Astrocyte (in vitro differentiated cells and primary cell): ENCODE measurements at regions not wholly inside any gene's neighbourhood (a gene's known extent, or its start where the extent isn't known, plus 50 kb on each side); places are given as distances from the start of the nearest gene placed in this dataset.

ENCODE experiments used
- DNase-seq: peaks from one replicate; pipeline ENCODE4 v3.0.0-alpha.2; 2010; ENCODE audit warnings: low read depth
- FAIRE-seq: peaks from 2 replicates; lab custom pipeline; 2011; peaks lifted over from hg19 to GRCh38; lab: Jason Lieb, UNC
- H2AFZ ChIP-seq: 2 replicates; pipeline ENCODE4 v1.6.0; 2012; ENCODE audit warnings: low read depth, low read length, inconsistent platforms
- H3K27ac ChIP-seq: 2 replicates; pipeline ENCODE4 v1.5.1; 2011; ENCODE audit warnings: low read depth, low read length, inconsistent platforms
- H3K27me3 ChIP-seq: 2 replicates; pipeline ENCODE4 v1.6.0; 2011; ENCODE audit warnings: low read length, inconsistent platforms; ENCODE audit not compliant: insufficient read depth
- H3K36me3 ChIP-seq: 2 replicates; pipeline ENCODE4 v1.5.1; 2011; ENCODE audit warnings: low read length, inconsistent platforms; ENCODE audit not compliant: insufficient read depth
- H3K4me1 ChIP-seq: 2 replicates; pipeline ENCODE4 v1.5.1; 2011; ENCODE audit warnings: low read length, inconsistent platforms; ENCODE audit not compliant: insufficient read depth
- H3K4me2 ChIP-seq: 2 replicates; pipeline ENCODE4 v1.6.0; 2012; ENCODE audit warnings: low read length, inconsistent platforms
- H3K4me3 ChIP-seq: 2 replicates; pipeline ENCODE4 v1.5.1; 2011; ENCODE audit warnings: low read depth, mild to moderate bottlenecking, low read length, inconsistent platforms; ENCODE audit not compliant: insufficient read depth
- H3K79me2 ChIP-seq: 2 replicates; pipeline ENCODE4 v1.6.0; 2012; ENCODE audit warnings: mild to moderate bottlenecking, low read length, inconsistent platforms; ENCODE audit not compliant: insufficient read depth
- H3K9ac ChIP-seq: 2 replicates; pipeline ENCODE4 v1.6.0; 2012; ENCODE audit warnings: mild to moderate bottlenecking, low read length, inconsistent platforms
- H3K9me3 ChIP-seq: 2 replicates; pipeline ENCODE4 v1.5.1; 2012; ENCODE audit warnings: low read depth, mild to moderate bottlenecking, low read length, inconsistent platforms; ENCODE audit not compliant: insufficient read depth
- H4K20me1 ChIP-seq: 2 replicates; pipeline ENCODE4 v1.6.0; 2012; ENCODE audit warnings: low read length, inconsistent platforms; ENCODE audit not compliant: insufficient read depth
- H3K27ac Mint-ChIP-seq: one replicate; pipeline ENCODE4 v1.8.0; 2021; ENCODE audit warnings: mild to moderate bottlenecking, mixed read lengths; ENCODE audit not compliant: unreplicated experiment
- H3K27me3 Mint-ChIP-seq: one replicate; pipeline ENCODE4 v1.8.0; 2021; ENCODE audit warnings: low read depth, mixed read lengths; ENCODE audit not compliant: unreplicated experiment
- H3K36me3 Mint-ChIP-seq: one replicate; pipeline ENCODE4 v1.8.0; 2021; ENCODE audit warnings: low read depth, mixed read lengths; ENCODE audit not compliant: unreplicated experiment
- H3K4me1 Mint-ChIP-seq: one replicate; pipeline ENCODE4 v1.8.0; 2021; ENCODE audit warnings: low read depth, mixed read lengths; ENCODE audit not compliant: unreplicated experiment
- H3K4me3 Mint-ChIP-seq: one replicate; pipeline ENCODE4 v1.8.0; 2021; ENCODE audit warnings: mild to moderate bottlenecking, moderate library complexity, mixed read lengths; ENCODE audit not compliant: unreplicated experiment
- H3K9me3 Mint-ChIP-seq: one replicate; pipeline ENCODE4 v1.8.0; 2021; ENCODE audit warnings: mild to moderate bottlenecking, mixed read lengths; ENCODE audit not compliant: unreplicated experiment
- CTCF ChIP-seq: IDR thresholded peaks from 2 replicates; pipeline ENCODE4 v1.5.1; 2011; ENCODE audit warnings: low read depth, mild to moderate bottlenecking, inconsistent platforms, low read length, moderate library complexity; ENCODE audit not compliant: insufficient read depth
- EZH2 ChIP-seq: IDR thresholded peaks from 2 replicates; pipeline ENCODE4 v1.6.1; 2012; ENCODE audit warnings: mild to moderate bottlenecking, low read length, inconsistent platforms; ENCODE audit not compliant: insufficient read depth

GRCh38 chr5:17113174-17113958 lies 104.1 kb upstream of the BASP1 start:
- no peaks in the 10 kb centered on the region for H3K27me3 ChIP-seq
- no peaks in the 10 kb centered on the region for H4K20me1 ChIP-seq
- H3K9me3 Mint-ChIP-seq, result no peaks in the 10 kb centered on the region
- peak overlapping the region; percentile 73 for H3K9ac ChIP-seq
- peak overlapping the region; percentile 91 for H3K27ac ChIP-seq
- H3K9me3 ChIP-seq, result no peaks in the 10 kb centered on the region
- peak; percentile 96 for DNase-seq
- no peaks in the 10 kb centered on the region for H3K36me3 ChIP-seq
- H2AFZ ChIP-seq, result no peak overlapping the region
- H3K4me3 Mint-ChIP-seq, result no peak overlapping the region
- H3K4me2 ChIP-seq, result peak overlapping the region; percentile 73
- H3K79me2 ChIP-seq, result no peaks in the 10 kb centered on the region
- FAIRE-seq, result no peak
- no peak overlapping the region for H3K27ac Mint-ChIP-seq
- H3K4me1 Mint-ChIP-seq, result peaks cover 14% of the 10 kb centered on the region
- H3K4me3 ChIP-seq, result peak overlapping the region; percentile 20
- peaks cover 31% of the 10 kb centered on the region for H3K4me1 ChIP-seq
- H3K27me3 Mint-ChIP-seq, result no peaks in the 10 kb centered on the region
- no peak for TF ChIP-seq CTCF
- TF ChIP-seq EZH2, result no peak
- no peaks in the 10 kb centered on the region for H3K36me3 Mint-ChIP-seq

GRCh38 chr5:17114233-17114632 lies 103.2 kb upstream of the BASP1 start:
- Mint-ChIP-seq H3K4me3 (no peak overlapping the region), H3K27ac (no peak overlapping the region), H3K9me3 (no peaks in the 10 kb centered on the region), H3K27me3 (no peaks in the 10 kb centered on the region), H3K36me3 (no peaks in the 10 kb centered on the region), H3K4me1 (peaks cover 21% of the 10 kb centered on the region)
- Histone ChIP-seq H3K4me3 (peak overlapping the region; percentile 20), H3K36me3 (no peaks in the 10 kb centered on the region), H4K20me1 (no peaks in the 10 kb centered on the region), H3K79me2 (no peaks in the 10 kb centered on the region), H3K27me3 (no peaks in the 10 kb centered on the region), H3K27ac (peak overlapping the region; percentile 91), H3K9ac (peak overlapping the region; percentile 73), H2AFZ (no peak overlapping the region), H3K9me3 (no peaks in the 10 kb centered on the region), H3K4me1 (peaks cover 35% of the 10 kb centered on the region), H3K4me2 (peak overlapping the region; percentile 73)
- no peak for TF ChIP-seq CTCF
- no peak for TF ChIP-seq EZH2
- FAIRE-seq (no peak), DNase-seq (no peak)
